Common myeloid progenitor, CD34-positive (primary cell): ENCODE measurements at regions not wholly inside any gene's neighbourhood (a gene's known extent, or its start where the extent isn't known, plus 50 kb on each side); places are given as distances from the start of the nearest gene placed in this dataset.
"Not testable (repeated sequence)": the region's sequence is repeated elsewhere in the genome, so short reads cannot be mapped to it uniquely, and the experiment has no call there.

Source experiments
- CTCF ChIA-PET: fragments of 350-600 bp; sonication (Branson Sonifier 250); formaldehyde crosslinking; loops from one replicate; lab custom pipeline; 2021; ENCODE audit warnings: antibody characterized with exemption; lab: Charles Lee
- POLR2A ChIA-PET: fragments of 350-600 bp; sonication (Branson Sonifier 250); formaldehyde crosslinking; loops from one replicate; lab custom pipeline; 2021; ENCODE audit warnings: antibody characterized with exemption; lab: Charles Lee
- DNase-seq, 3 donors: peaks; one replicate each; pipeline versions ENCODE4 v3.0.0 to v3.0.0-alpha.2; 2013
- H3K27ac ChIP-seq, 2 experiments: 1 replicate in 1 of 2; 2 replicates in 1 of 2; pipeline ENCODE4 v1.7.0; 2013; ENCODE audit warnings: inconsistent platforms in 2 of 2, low read length in 2 of 2, mild to moderate bottlenecking in 2 of 2, low read depth in 1 of 2, moderate library complexity in 1 of 2; ENCODE audit not compliant: severe bottlenecking in 2 of 2, insufficient read depth in 1 of 2, poor library complexity in 1 of 2
- H3K27me3 ChIP-seq, 5 experiments: replicated peaks in 2 of 5; 1 replicate in 3 of 5; 2 replicates in 2 of 5; pipeline versions ENCODE4 v1.6.1 to v1.7.0; 2013; ENCODE audit warnings: low read length in 4 of 5, mild to moderate bottlenecking in 2 of 5, moderate library complexity in 2 of 5, inconsistent platforms in 1 of 5; ENCODE audit not compliant: insufficient read depth in 5 of 5, control insufficient read depth in 4 of 5
- H3K36me3 ChIP-seq, 4 experiments: 1 replicate in 2 of 4; 2 replicates in 2 of 4; pipeline versions ENCODE4 v1.6.1 to v1.7.0; 2013; ENCODE audit warnings: low read length in 3 of 4, control low read depth in 1 of 4, mild to moderate bottlenecking in 1 of 4; ENCODE audit not compliant: control insufficient read depth in 4 of 4, insufficient read depth in 4 of 4
- H3K4me1 ChIP-seq, 4 experiments: 1 replicate in 3 of 4; 2 replicates in 1 of 4; pipeline versions ENCODE4 v1.6.1 to v1.7.1; 2013; ENCODE audit warnings: low read length in 3 of 4, mild to moderate bottlenecking in 3 of 4, control low read depth in 1 of 4, inconsistent platforms in 1 of 4, moderate library complexity in 1 of 4; ENCODE audit not compliant: control insufficient read depth in 4 of 4, insufficient read depth in 4 of 4; ENCODE audit errors: control extremely low read depth in 1 of 4
- H3K4me3 ChIP-seq, 7 experiments: 1 replicate in 4 of 7; 2 replicates in 3 of 7; pipeline versions ENCODE4 v1.5.1 to v1.7.0; 2013; ENCODE audit warnings: mild to moderate bottlenecking in 7 of 7, low read length in 6 of 7, moderate library complexity in 6 of 7, inconsistent platforms in 2 of 7, low read depth in 2 of 7, control low read depth in 1 of 7; ENCODE audit not compliant: insufficient read depth in 4 of 7, control insufficient read depth in 1 of 7; ENCODE audit errors: extremely low read depth in 1 of 7
- H3K9me3 ChIP-seq, 5 experiments: 1 replicate in 4 of 5; 2 replicates in 1 of 5; pipeline versions ENCODE4 v1.6.1 to v1.7.1; 2013; ENCODE audit warnings: low read length in 4 of 5, mild to moderate bottlenecking in 2 of 5, inconsistent platforms in 1 of 5, low read depth in 1 of 5, moderate library complexity in 1 of 5; ENCODE audit not compliant: control insufficient read depth in 4 of 5, insufficient read depth in 2 of 5; ENCODE audit errors: control extremely low read depth in 1 of 5
- WGBS: methylation state at CpG from one replicate; pipeline ENCODE4 v1.1.5; 2013; ENCODE audit not compliant: insufficient coverage; 5-methylcytosine and 5-hydroxymethylcytosine counted together

GRCh38 chr11:19419808-19420207, 179.1 kb upstream of the E2F8 start:
- Histone ChIP-seq H3K4me1 (no peaks in the 10 kb centered on the region), H3K9me3 (peaks cover 0 to 2% (median 0%) of the 10 kb centered on the region in 5 experiments), H3K4me3 (no peak overlapping the region), H3K27me3 (peaks cover 0 to 2% (median 0%) of the 10 kb centered on the region in 5 experiments), H3K36me3 (no peaks in the 10 kb centered on the region), H3K27ac (no peak overlapping the region)
- 90% methylated on average over 7 of the region's 7 CpGs for WGBS
- CTCF ChIA-PET, result no interaction called here
- DNase-seq, result no peak
- POLR2A ChIA-PET, result no interaction called here

DNA sequence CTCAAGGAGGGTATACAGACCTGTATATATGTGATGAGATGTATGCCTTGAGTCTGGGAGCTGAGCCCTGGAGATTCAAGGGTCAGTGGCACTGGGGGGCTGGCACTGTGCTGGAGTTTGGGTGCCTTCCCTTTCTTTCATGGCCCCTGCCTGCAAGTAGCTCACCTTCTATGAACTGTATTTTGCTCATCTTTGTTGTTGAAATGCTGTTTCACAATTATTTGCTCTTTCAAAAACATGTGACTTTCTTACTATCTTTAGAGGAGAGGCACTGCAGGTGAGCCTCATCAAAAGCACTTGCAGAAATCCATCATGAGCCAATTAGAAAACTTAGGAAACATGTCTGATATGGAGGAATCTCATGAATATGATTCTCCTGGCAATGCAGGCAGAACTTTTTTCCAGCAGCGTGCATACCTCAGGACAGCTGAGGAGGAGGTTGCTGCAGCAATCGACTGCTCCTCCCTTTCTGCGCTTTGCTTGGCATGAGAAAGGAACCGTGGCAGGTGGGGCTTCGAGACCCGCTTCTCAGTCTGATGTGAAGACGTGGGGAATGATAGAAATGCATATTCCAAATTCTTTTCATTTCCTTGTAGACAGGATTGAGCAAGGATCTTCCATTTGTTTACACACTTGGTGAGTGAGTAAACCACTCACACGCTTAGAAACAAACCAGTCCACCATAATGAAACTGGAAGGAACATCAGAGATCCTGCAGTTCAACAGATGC, 178.4 kb upstream of the E2F8 start:
- no peak for DNase-seq
- POLR2A ChIA-PET, result no interaction called here
- H3K4me1 ChIP-seq, result no peaks in the 10 kb centered on the region
- H3K4me3 ChIP-seq, result no peak overlapping the region
- no peak overlapping the region for H3K27ac ChIP-seq
- H3K27me3 ChIP-seq, result no peaks in the 10 kb centered on the region
- CTCF ChIA-PET, result no interaction called here
- H3K36me3 ChIP-seq, result no peaks in the 10 kb centered on the region
- WGBS, result 56% methylated on average over 3 of the region's 8 CpGs
- peaks cover 0 to 2% (median 0%) of the 10 kb centered on the region in 5 experiments for H3K9me3 ChIP-seq

DNA sequence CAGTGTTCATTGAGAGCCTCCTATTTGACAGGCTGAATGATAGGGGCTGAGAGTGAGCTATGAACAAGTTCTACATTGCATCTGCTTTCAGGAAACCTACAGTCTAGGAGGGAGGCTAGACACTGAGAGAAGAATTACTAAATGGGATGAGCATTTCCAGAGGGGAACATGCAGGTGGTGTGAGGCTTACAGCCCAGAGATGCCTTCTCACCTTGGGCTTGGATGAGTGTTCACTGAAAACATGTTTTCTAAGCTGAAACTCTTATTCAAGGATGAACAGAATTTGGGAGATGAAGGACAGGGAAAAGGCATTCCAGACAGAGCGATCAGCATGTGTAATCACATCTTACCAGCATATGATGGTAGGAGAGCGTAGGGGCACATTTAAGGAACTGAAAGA, 177.5 kb upstream of the E2F8 start:
- WGBS, result 97% methylated on average over 2 of the region's 2 CpGs
- no peak for DNase-seq
- ChIA-PET CTCF (no interaction called here), POLR2A (no interaction called here)
- Histone ChIP-seq H3K9me3 (peaks cover 0 to 2% (median 0%) of the 10 kb centered on the region in 5 experiments), H3K27ac (no peak overlapping the region), H3K4me3 (no peak overlapping the region), H3K4me1 (no peaks in the 10 kb centered on the region), H3K36me3 (no peaks in the 10 kb centered on the region), H3K27me3 (no peaks in the 10 kb centered on the region)

- WGBS, result 7% methylated on average over 3 of the region's 3 CpGs
- H3K9me3 ChIP-seq, POLR2A ChIA-PET, H3K36me3 ChIP-seq, H3K4me3 ChIP-seq, H3K27ac ChIP-seq, DNase-seq, H3K4me1 ChIP-seq: not testable (repeated sequence)
- peaks cover 0 to 18% (median 3%) of the 10 kb centered on the region in 5 experiments for H3K27me3 ChIP-seq
- CTCF ChIA-PET, result interaction anchor here (2.2 kb wide), 1 partner anchor 11 kb away, joined by 4 read pairs; no protein-coding TSS in a partner anchor
These were observed 171.3 kb upstream of the E2F8 start for GRCh38 chr11:19412070-19412469.

GRCh38 chr11:19410032-19410431, 169.3 kb upstream of the E2F8 start:
- CTCF ChIA-PET, result no interaction called here
- POLR2A ChIA-PET, result interaction anchor here (0.6 kb wide), 1 partner anchor 12 kb away, joined by 3 read pairs; no protein-coding TSS in a partner anchor

DNA sequence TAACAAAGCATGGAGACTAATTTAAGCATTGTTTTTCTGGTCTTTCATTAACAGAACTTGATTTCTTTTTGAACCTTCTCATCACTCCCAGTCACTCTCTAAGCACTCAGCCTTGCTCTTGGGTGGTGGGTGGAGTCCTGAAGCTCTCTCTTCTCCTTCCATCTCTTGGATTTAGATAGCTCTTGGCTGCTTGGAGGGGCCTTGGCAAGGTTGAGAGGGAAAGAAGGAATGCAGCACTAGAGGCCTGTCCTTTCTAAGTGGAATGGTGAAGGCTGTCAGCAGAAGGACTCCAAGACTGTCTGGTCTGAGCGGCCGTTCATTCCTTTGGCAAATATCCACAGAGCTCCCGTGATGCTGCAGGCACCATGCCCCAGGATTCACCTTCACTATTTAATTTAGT, 168.6 kb upstream of the E2F8 start:
- no peak for DNase-seq
- ChIA-PET CTCF (no interaction called here), POLR2A (no interaction called here)
- Histone ChIP-seq H3K36me3 (no peaks in the 10 kb centered on the region), H3K9me3 (no peaks in the 10 kb centered on the region), H3K4me1 (no peaks in the 10 kb centered on the region), H3K27me3 (peaks cover 0 to 18% (median 5%) of the 10 kb centered on the region in 5 experiments), H3K27ac (no peak overlapping the region), H3K4me3 (no peak overlapping the region)
- 91% methylated on average over 3 of the region's 3 CpGs for WGBS

More at GRCh38 chr11:19410032-19410431, 169.3 kb upstream of the E2F8 start:
- no peak for DNase-seq
- Histone ChIP-seq H3K36me3 (no peaks in the 10 kb centered on the region), H3K27me3 (peaks cover 0 to 18% (median 5%) of the 10 kb centered on the region in 5 experiments), H3K4me1 (no peaks in the 10 kb centered on the region), H3K27ac (no peak overlapping the region), H3K9me3 (no peaks in the 10 kb centered on the region), H3K4me3 (no peak overlapping the region)
- WGBS, result 83% methylated on average over 2 of the region's 3 CpGs

DNA sequence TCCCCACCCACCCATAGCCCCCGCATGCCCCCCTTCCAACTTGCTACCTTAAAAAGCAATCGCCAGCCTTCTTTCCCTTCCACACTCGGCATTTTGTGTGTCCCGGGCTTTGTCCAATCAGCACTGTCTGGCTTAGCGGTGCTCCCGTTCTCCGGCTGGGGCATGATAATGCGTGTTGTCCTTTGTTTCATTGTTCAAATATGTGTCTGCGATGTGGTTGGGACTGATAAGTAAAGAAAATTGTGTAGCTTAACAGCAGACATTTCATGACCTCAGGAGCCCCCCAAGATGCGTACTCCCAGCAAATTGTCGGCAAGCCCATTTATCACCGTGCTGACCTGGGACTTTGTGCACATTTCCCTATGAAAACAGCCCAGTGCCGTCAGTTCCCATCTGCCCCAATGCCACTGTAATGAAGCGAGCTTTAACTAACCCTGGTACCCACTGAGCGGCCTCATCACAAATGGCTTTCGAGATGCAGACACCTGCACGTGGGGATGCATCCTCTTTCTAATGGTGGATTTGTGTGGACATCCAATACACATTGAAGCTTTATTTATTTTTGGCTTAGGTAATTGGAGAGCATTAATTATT, 167.0 kb upstream of the E2F8 start:
- Histone ChIP-seq H3K4me3 (no peak overlapping the region), H3K27me3 (peaks cover 0 to 18% (median 5%) of the 10 kb centered on the region in 5 experiments), H3K36me3 (no peaks in the 10 kb centered on the region), H3K27ac (no peak overlapping the region), H3K4me1 (no peaks in the 10 kb centered on the region), H3K9me3 (no peaks in the 10 kb centered on the region)
- ChIA-PET CTCF (no interaction called here), POLR2A (no interaction called here)
- WGBS, result 94% methylated on average over 15 of the region's 17 CpGs
- no peak for DNase-seq
